H9 (cell line): ENCODE measurements at regions not wholly inside any gene's neighbourhood (a gene's known extent, or its start where the extent isn't known, plus 50 kb on each side); places are given as distances from the start of the nearest gene placed in this dataset.

Source experiments
- DNase-seq: peaks from one replicate; pipeline ENCODE4 v3.0.0-alpha.2; 2017
- H2AFZ ChIP-seq: one replicate; pipeline ENCODE4 v1.6.1; 2013; ENCODE audit warnings: mild to moderate bottlenecking, low read length, control low read depth, moderate library complexity
- H2AK5ac ChIP-seq: 2 replicates; pipeline ENCODE4 v1.6.1; 2013; ENCODE audit warnings: low read length, control low read depth, mixed read lengths; ENCODE audit not compliant: insufficient read length
- H2BK120ac ChIP-seq: one replicate; pipeline ENCODE4 v1.6.1; 2013; ENCODE audit warnings: low read depth, mild to moderate bottlenecking, low read length, control low read depth, inconsistent platforms; ENCODE audit not compliant: poor library complexity, severe bottlenecking
- H2BK12ac ChIP-seq: 2 replicates; pipeline ENCODE4 v1.6.1; 2013; ENCODE audit warnings: low read length, control low read depth, mixed read lengths, low read depth; ENCODE audit not compliant: insufficient read length
- H2BK15ac ChIP-seq: 2 replicates; pipeline ENCODE4 v1.6.1; 2013; ENCODE audit warnings: low read depth, low read length, control low read depth
- H2BK20ac ChIP-seq: one replicate; pipeline ENCODE4 v1.6.1; 2013; ENCODE audit warnings: low read depth, mild to moderate bottlenecking, low read length, control low read depth, inconsistent platforms; ENCODE audit not compliant: poor library complexity, severe bottlenecking
- H2BK5ac ChIP-seq: 2 replicates; pipeline ENCODE4 v1.6.1; 2013; ENCODE audit warnings: low read length, control low read depth, mixed read lengths; ENCODE audit not compliant: insufficient read length
- H3K14ac ChIP-seq: 2 replicates; pipeline ENCODE4 v1.6.1; 2013; ENCODE audit warnings: low read length, control low read depth; ENCODE audit not compliant: insufficient read depth
- H3K18ac ChIP-seq: 2 replicates; pipeline ENCODE4 v1.6.1; 2013; ENCODE audit warnings: low read depth, mild to moderate bottlenecking, mixed read lengths, low read length, control low read depth; ENCODE audit not compliant: insufficient read length
- H3K23ac ChIP-seq: 2 replicates; pipeline ENCODE4 v1.6.1; 2013; ENCODE audit warnings: low read length, control low read depth, mixed read lengths, low read depth; ENCODE audit not compliant: insufficient read length
- H3K23me2 ChIP-seq: 2 replicates; pipeline ENCODE4 v1.6.1; 2013; ENCODE audit warnings: low read depth, mild to moderate bottlenecking, mixed read lengths, low read length, control low read depth; ENCODE audit not compliant: insufficient read length, poor library complexity, severe bottlenecking
- H3K27ac ChIP-seq: 2 replicates; pipeline ENCODE4 v1.5.1; 2013; ENCODE audit warnings: low read length, control low read depth, mixed read lengths, low read depth; ENCODE audit not compliant: insufficient read length
- H3K27me3 ChIP-seq: 2 replicates; pipeline ENCODE4 v1.6.1; 2013; ENCODE audit warnings: low read length, control low read depth, inconsistent platforms; ENCODE audit not compliant: insufficient read depth
- H3K4ac ChIP-seq: 2 replicates; pipeline ENCODE4 v1.6.1; 2013; ENCODE audit warnings: low read depth, mild to moderate bottlenecking, control low read depth, inconsistent platforms, low read length, moderate library complexity
- H3K4me1 ChIP-seq: 2 replicates; pipeline ENCODE4 v1.6.1; 2013; ENCODE audit warnings: low read length, control low read depth, inconsistent platforms; ENCODE audit not compliant: insufficient read depth
- H3K4me2 ChIP-seq: 2 replicates; pipeline ENCODE4 v1.6.1; 2013; ENCODE audit warnings: low read length, control low read depth, mixed read lengths; ENCODE audit not compliant: insufficient read length, insufficient read depth
- H3K56ac ChIP-seq: 2 replicates; pipeline ENCODE4 v1.6.1; 2013; ENCODE audit warnings: low read depth, mild to moderate bottlenecking, mixed read lengths, low read length, control low read depth; ENCODE audit not compliant: insufficient read length
- H3K79me1 ChIP-seq: 2 replicates; pipeline ENCODE4 v1.6.1; 2013; ENCODE audit warnings: low read depth, mild to moderate bottlenecking, moderate library complexity, low read length, control low read depth, inconsistent platforms; ENCODE audit not compliant: insufficient read depth, poor library complexity, severe bottlenecking
- H3K79me2 ChIP-seq: 2 replicates; pipeline ENCODE4 v1.6.1; 2013; ENCODE audit warnings: low read length, control low read depth, inconsistent platforms; ENCODE audit not compliant: insufficient read depth
- H3K9ac ChIP-seq: 2 replicates; pipeline ENCODE4 v1.6.1; 2013; ENCODE audit warnings: low read length, control low read depth, mixed read lengths; ENCODE audit not compliant: insufficient read length; ENCODE audit errors: extremely low read depth
- H3K9me3 ChIP-seq: one replicate; pipeline ENCODE4 v1.6.1; 2013; ENCODE audit warnings: low read depth, low read length, inconsistent platforms; ENCODE audit not compliant: control insufficient read depth
- H3T11ph ChIP-seq: one replicate; pipeline ENCODE4 v1.6.1; 2013; ENCODE audit warnings: mild to moderate bottlenecking, low read length, control low read depth, inconsistent platforms
- H4K20me1 ChIP-seq: one replicate; pipeline ENCODE4 v1.6.1; 2013; ENCODE audit not compliant: control insufficient read depth, insufficient read length, insufficient read depth
- H4K5ac ChIP-seq: 2 replicates; pipeline ENCODE4 v1.6.1; 2013; ENCODE audit warnings: low read depth, mild to moderate bottlenecking, mixed read lengths, low read length, control low read depth; ENCODE audit not compliant: insufficient read length
- H4K8ac ChIP-seq: replicated peaks from 2 replicates; pipeline ENCODE4 v1.6.1; 2013; ENCODE audit warnings: low read length, control low read depth, mixed read lengths, low read depth; ENCODE audit not compliant: insufficient read length
- H4K91ac ChIP-seq: 2 replicates; pipeline ENCODE4 v1.6.1; 2013; ENCODE audit warnings: low read depth, mild to moderate bottlenecking, moderate library complexity, mixed read lengths, low read length, control low read depth; ENCODE audit not compliant: insufficient read length
- H3K27ac Mint-ChIP-seq, 3 experiments: 2 replicates in 2 of 3; 3 replicates in 1 of 3; pipeline ENCODE4 v1.8.0; 2020 to 2021; ENCODE audit warnings: mixed read lengths in 3 of 3, mild to moderate bottlenecking in 1 of 3, moderate library complexity in 1 of 3
- H3K27me3 Mint-ChIP-seq: 2 replicates; pipeline ENCODE4 v1.8.0; 2021; ENCODE audit warnings: low read depth, mild to moderate bottlenecking, moderate library complexity, mixed read lengths
- H3K36me3 Mint-ChIP-seq, 3 experiments: 2 replicates in 2 of 3; 3 replicates in 1 of 3; pipeline ENCODE4 v1.8.0; 2020 to 2021; ENCODE audit warnings: low read depth in 3 of 3, mixed read lengths in 3 of 3; ENCODE audit not compliant: insufficient read depth in 1 of 3
- H3K4me1 Mint-ChIP-seq, 2 experiments: 2 replicates each; pipeline ENCODE4 v1.8.0; 2020; ENCODE audit warnings: mixed read lengths in 2 of 2
- H3K4me3 Mint-ChIP-seq, 2 experiments: 2 replicates in 1 of 2; 3 replicates in 1 of 2; pipeline ENCODE4 v1.8.0; 2020 to 2021; ENCODE audit warnings: mild to moderate bottlenecking in 2 of 2, mixed read lengths in 2 of 2, moderate library complexity in 1 of 2
- H3K9me3 Mint-ChIP-seq, 2 experiments: 2 replicates in 1 of 2; 3 replicates in 1 of 2; pipeline ENCODE4 v1.8.0; 2020; ENCODE audit warnings: mild to moderate bottlenecking in 2 of 2, mixed read lengths in 2 of 2, moderate library complexity in 1 of 2
- CTCF ChIP-seq: fragments of 200-600 bp; sonication (generic); conservative IDR thresholded peaks from 3 replicates; pipeline ENCODE4 v1.8.0; 2021; ENCODE audit warnings: antibody characterized with exemption, mild to moderate bottlenecking
- WGBS: extraction: QIAGEN DNeasy Blood & Tissue Kit; methylation state at CpG from one replicate; pipeline ENCODE4 v1.1.7; 2013; ENCODE audit warnings: missing lambda C conversion rate, low lambda C conversion rate, mixed read lengths; ENCODE audit not compliant: insufficient read length; ENCODE audit errors: extremely low coverage; 5-methylcytosine and 5-hydroxymethylcytosine counted together

GRCh38 chr1:213772128-213773063, 215.4 kb upstream of the PROX1 start:
- Mint-ChIP-seq H3K27me3 (peaks cover 3% of the 10 kb centered on the region), H3K9me3 (no peaks in the 10 kb centered on the region), H3K36me3 (no peaks in the 10 kb centered on the region), H3K4me1 (peaks cover 6 to 9% of the 10 kb centered on the region in 2 experiments; a peak in 3 of 4 replicates), H3K27ac (no peak overlapping the region), H3K4me3 (no peak overlapping the region)
- H3K23ac ChIP-seq = no peak overlapping the region
- no CpG with 5 or more reads among the region's 23 CpGs for WGBS
- H2BK12ac ChIP-seq = no peak overlapping the region
- no peak for DNase-seq
- H2AFZ ChIP-seq = no peak overlapping the region
- H3K4me1 ChIP-seq = no peaks in the 10 kb centered on the region
- no peak overlapping the region for H2BK20ac ChIP-seq
- H4K20me1 ChIP-seq = no peaks in the 10 kb centered on the region
- H4K8ac ChIP-seq = no peak overlapping the region
- H3K79me1 ChIP-seq = no peaks in the 10 kb centered on the region
- no peak overlapping the region for H3K18ac ChIP-seq
- no peak overlapping the region for H2BK15ac ChIP-seq
- no peaks in the 10 kb centered on the region for H3K23me2 ChIP-seq
- no peak overlapping the region for H3K14ac ChIP-seq
- no peak overlapping the region for H2AK5ac ChIP-seq
- no peak overlapping the region for H3K4me2 ChIP-seq
- H3K27me3 ChIP-seq = no peaks in the 10 kb centered on the region
- H2BK120ac ChIP-seq = no peak overlapping the region
- H3K56ac ChIP-seq = no peak overlapping the region
- no peaks in the 10 kb centered on the region for H3K79me2 ChIP-seq
- no peak overlapping the region for H4K5ac ChIP-seq
- no peak for TF ChIP-seq CTCF
- H3K9me3 ChIP-seq = no peaks in the 10 kb centered on the region
- H3T11ph ChIP-seq = no peak overlapping the region
- no peak overlapping the region for H3K9ac ChIP-seq
- H3K27ac ChIP-seq = no peak overlapping the region
- H2BK5ac ChIP-seq = no peak overlapping the region
- H4K91ac ChIP-seq = no peak overlapping the region
- H3K4ac ChIP-seq = no peak overlapping the region
